Uterus (tissue), 2 donors: ENCODE measurements at regions not wholly inside any gene's neighbourhood (a gene's known extent, or its start where the extent isn't known, plus 50 kb on each side); places are given as distances from the start of the nearest gene placed in this dataset.

Experiments
- CTCF ChIP-seq, 4 experiments: fragments of 200-600 bp in 2 of 4; fragments of 450-650 bp in 2 of 4; sonication (generic) in 2 of 4; IDR thresholded peaks; one replicate each; pipeline ENCODE4 v1.5.1; 2016 to 2019; ENCODE audit warnings: antibody characterized with exemption in 4 of 4, mild to moderate bottlenecking in 2 of 4, moderate library complexity in 1 of 4
- POLR2A ChIP-seq, 2 donors: fragments of 450-650 bp; IDR thresholded peaks; one replicate each; pipeline ENCODE4 v1.6.1; 2016; ENCODE audit warnings: antibody characterized with exemption in 2 of 2, mild to moderate bottlenecking in 1 of 2, moderate library complexity in 1 of 2

- TF ChIP-seq CTCF (IDR thresholded peaks at IDR 0.05) = no peak
- no peak for TF ChIP-seq POLR2A (IDR thresholded peaks at IDR 0.05)
Measured at GRCh38 chr2:122636097-122636496, 880.6 kb downstream of the TSN start.
